HEK293 (cell line): ENCODE measurements at regions not wholly inside any gene's neighbourhood (a gene's known extent, or its start where the extent isn't known, plus 50 kb on each side); places are given as distances from the start of the nearest gene placed in this dataset.

ENCODE experiments used
- CTCF ChIA-PET: fragments of 350-600 bp; formaldehyde crosslinking; extraction: SDS; loops from one replicate; lab custom pipeline; 2021; ENCODE audit warnings: antibody characterized with exemption; lab: Yijun Ruan, JAX
- POLR2A ChIA-PET: fragments of 300-600 bp; formaldehyde crosslinking; extraction: SDS; loops from one replicate; lab custom pipeline; 2020; ENCODE audit warnings: antibody characterized with exemption, inconsistent platforms; lab: Yijun Ruan, JAX
- H3K27ac ChIP-seq: fragments of 200-500 bp; sonication (Bioruptor generic); 2 replicates; pipeline ENCODE4 v1.5.1; 2014; ENCODE audit warnings: low read depth, low read length, control low read depth, inconsistent platforms; ENCODE audit errors: extremely low read depth
- H3K36me3 ChIP-seq, 2 experiments: fragments of 200-500 bp in 1 of 2; sonication (Bioruptor generic) in 1 of 2; 1 replicate in 1 of 2; 2 replicates in 1 of 2; pipeline ENCODE4 v1.5.1; 2014 to 2017; ENCODE audit warnings: inconsistent platforms in 2 of 2, low read length in 2 of 2; ENCODE audit not compliant: control insufficient read depth in 2 of 2, insufficient read depth in 1 of 2
- H3K4me1 ChIP-seq: fragments of 200-500 bp; sonication (Bioruptor generic); 2 replicates; pipeline ENCODE4 v1.5.1; 2014; ENCODE audit warnings: mild to moderate bottlenecking, low read length, inconsistent platforms; ENCODE audit not compliant: control insufficient read depth, insufficient read depth
- H3K4me3 ChIP-seq: 2 replicates; pipeline ENCODE4 v1.5.1; 2011; ENCODE audit warnings: low read depth, mild to moderate bottlenecking, control low read depth, low read length, moderate library complexity
- H3K9me3 ChIP-seq: fragments of 200-500 bp; sonication (Bioruptor generic); 2 replicates; pipeline ENCODE4 v1.5.1; 2014; ENCODE audit warnings: low read depth, low read length, inconsistent platforms; ENCODE audit not compliant: control insufficient read depth, insufficient read depth
- BCL11B ChIP-seq: fragments of 450-650 bp; formaldehyde crosslinking; IDR thresholded peaks from 2 replicates; pipeline ENCODE4 v1.5.1; 2016; ENCODE audit warnings: low read depth, missing biosample characterization, missing genetic modification characterization
- EGR2 ChIP-seq: fragments of 450-650 bp; formaldehyde crosslinking; IDR thresholded peaks from 2 replicates; pipeline ENCODE4 v1.5.1; 2016; ENCODE audit warnings: low read depth, missing biosample characterization, missing genetic modification characterization
- GLIS2 ChIP-seq: fragments of 450-650 bp; formaldehyde crosslinking; IDR thresholded peaks from 2 replicates; pipeline ENCODE4 v1.5.1; 2016; ENCODE audit warnings: missing biosample characterization, missing genetic modification characterization
- KLF1 ChIP-seq: fragments of 450-650 bp; formaldehyde crosslinking; IDR thresholded peaks from 2 replicates; pipeline ENCODE4 v1.5.1; 2016; ENCODE audit warnings: missing biosample characterization, missing genetic modification characterization
- MYNN ChIP-seq: fragments of 450-650 bp; formaldehyde crosslinking; IDR thresholded peaks from 2 replicates; pipeline ENCODE4 v1.5.1; 2016; ENCODE audit warnings: missing biosample characterization, missing genetic modification characterization, borderline replicate concordance
- PRDM1 ChIP-seq: fragments of 450-650 bp; formaldehyde crosslinking; IDR thresholded peaks from 2 replicates; pipeline ENCODE4; 2016; ENCODE audit warnings: missing biosample characterization, missing genetic modification characterization
- YY2 ChIP-seq: fragments of 450-650 bp; formaldehyde crosslinking; IDR thresholded peaks from 2 replicates; pipeline ENCODE4 v1.5.1; 2016; ENCODE audit warnings: missing biosample characterization, missing genetic modification characterization
- ZEB2 ChIP-seq: fragments of 450-650 bp; formaldehyde crosslinking; IDR thresholded peaks from 2 replicates; pipeline ENCODE4 v1.5.1; 2016; ENCODE audit warnings: missing biosample characterization, missing genetic modification characterization
- ZFP3 ChIP-seq: fragments of 450-650 bp; formaldehyde crosslinking; IDR thresholded peaks from 2 replicates; pipeline ENCODE4 v1.5.1; 2016; ENCODE audit warnings: low read depth, missing biosample characterization, missing genetic modification characterization
- ZNF132 ChIP-seq: fragments of 450-650 bp; formaldehyde crosslinking; IDR thresholded peaks from 2 replicates; pipeline ENCODE4 v1.5.1; 2017; ENCODE audit warnings: missing biosample characterization, missing genetic modification characterization, borderline replicate concordance
- ZNF157 ChIP-seq: fragments of 450-650 bp; formaldehyde crosslinking; IDR thresholded peaks from 2 replicates; pipeline ENCODE4 v1.5.1; 2016; ENCODE audit warnings: missing biosample characterization, missing genetic modification characterization
- ZNF175 ChIP-seq: fragments of 450-650 bp; formaldehyde crosslinking; IDR thresholded peaks from 2 replicates; pipeline ENCODE4 v1.5.1; 2016; ENCODE audit warnings: missing biosample characterization, missing genetic modification characterization
- ZNF302 ChIP-seq: fragments of 450-650 bp; formaldehyde crosslinking; IDR thresholded peaks from 2 replicates; pipeline ENCODE4 v1.5.1; 2016; ENCODE audit warnings: missing biosample characterization, missing genetic modification characterization, low read depth
- ZNF366 ChIP-seq: fragments of 450-650 bp; formaldehyde crosslinking; conservative IDR thresholded peaks from 2 replicates; pipeline ENCODE4 v1.5.1; 2016; ENCODE audit warnings: missing biosample characterization, missing genetic modification characterization
- ZNF48 ChIP-seq: fragments of 450-650 bp; formaldehyde crosslinking; IDR thresholded peaks from 2 replicates; pipeline ENCODE4 v1.5.1; 2016; ENCODE audit warnings: missing biosample characterization, missing genetic modification characterization
- ZNF560 ChIP-seq: fragments of 450-650 bp; formaldehyde crosslinking; IDR thresholded peaks from 2 replicates; pipeline ENCODE4 v1.5.1; 2017; ENCODE audit warnings: missing biosample characterization, missing genetic modification characterization, borderline replicate concordance
- ZNF621 ChIP-seq: fragments of 450-650 bp; formaldehyde crosslinking; IDR thresholded peaks from 2 replicates; pipeline ENCODE4 v1.5.1; 2017; ENCODE audit warnings: missing biosample characterization, missing genetic modification characterization
- ZNF692 ChIP-seq: fragments of 450-650 bp; formaldehyde crosslinking; IDR thresholded peaks from 2 replicates; pipeline ENCODE4 v1.5.1; 2016; ENCODE audit warnings: missing biosample characterization, missing genetic modification characterization
- ZNF777 ChIP-seq: fragments of 450-650 bp; formaldehyde crosslinking; IDR thresholded peaks from 2 replicates; pipeline ENCODE4 v1.5.1; 2017; ENCODE audit warnings: missing biosample characterization, missing genetic modification characterization, borderline replicate concordance
- TF ChIP-seq, protein P1 (sequence below): fragments of 450-650 bp; formaldehyde crosslinking; IDR thresholded peaks from 2 replicates; pipeline ENCODE4 v1.5.1; 2016; ENCODE audit warnings: missing biosample characterization, missing genetic modification characterization

GRCh38 chr7:118330388-118330787, 105.9 kb downstream of the ANKRD7 start (continued):
- TF ChIP-seq ZNF366 (no peak), MYNN (tag by site-specific recombination) (no peak), KLF1 (tag by site-specific recombination) (no peak)

DNA sequence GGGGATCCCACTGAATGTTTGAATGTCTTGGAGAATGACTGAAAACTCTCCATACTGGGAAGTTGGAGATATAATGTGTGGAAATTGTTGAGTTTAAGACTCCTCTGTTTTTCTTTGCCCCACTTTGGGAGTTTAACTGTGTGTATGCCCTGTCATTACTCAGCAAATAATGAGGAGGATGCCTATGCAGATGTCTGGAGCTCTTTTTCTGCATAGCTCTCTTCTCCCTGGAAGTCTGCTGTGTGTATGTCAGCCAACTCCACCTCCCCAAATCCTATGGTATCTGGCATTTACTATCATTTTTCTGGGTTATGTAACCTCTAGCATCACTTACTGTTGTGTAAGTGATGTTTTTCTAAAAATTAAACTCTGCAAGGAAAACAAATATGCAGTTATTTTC, 122.2 kb downstream of the ANKRD7 start:
- Histone ChIP-seq H3K36me3 (no peaks in the 10 kb centered on the region), H3K4me1 (no peaks in the 10 kb centered on the region), H3K27ac (no peak overlapping the region), H3K9me3 (no peaks in the 10 kb centered on the region)
- POLR2A ChIA-PET: no interaction called here
- CTCF ChIA-PET: no interaction called here
- TF ChIP-seq YY2 (tag by site-specific recombination) (no peak), ZNF777 (tag by site-specific recombination) (no peak), ZNF692 (tag by site-specific recombination) (no peak), ZNF157 (tag by site-specific recombination) (no peak)
- TF ChIP-seq, protein P1, sequence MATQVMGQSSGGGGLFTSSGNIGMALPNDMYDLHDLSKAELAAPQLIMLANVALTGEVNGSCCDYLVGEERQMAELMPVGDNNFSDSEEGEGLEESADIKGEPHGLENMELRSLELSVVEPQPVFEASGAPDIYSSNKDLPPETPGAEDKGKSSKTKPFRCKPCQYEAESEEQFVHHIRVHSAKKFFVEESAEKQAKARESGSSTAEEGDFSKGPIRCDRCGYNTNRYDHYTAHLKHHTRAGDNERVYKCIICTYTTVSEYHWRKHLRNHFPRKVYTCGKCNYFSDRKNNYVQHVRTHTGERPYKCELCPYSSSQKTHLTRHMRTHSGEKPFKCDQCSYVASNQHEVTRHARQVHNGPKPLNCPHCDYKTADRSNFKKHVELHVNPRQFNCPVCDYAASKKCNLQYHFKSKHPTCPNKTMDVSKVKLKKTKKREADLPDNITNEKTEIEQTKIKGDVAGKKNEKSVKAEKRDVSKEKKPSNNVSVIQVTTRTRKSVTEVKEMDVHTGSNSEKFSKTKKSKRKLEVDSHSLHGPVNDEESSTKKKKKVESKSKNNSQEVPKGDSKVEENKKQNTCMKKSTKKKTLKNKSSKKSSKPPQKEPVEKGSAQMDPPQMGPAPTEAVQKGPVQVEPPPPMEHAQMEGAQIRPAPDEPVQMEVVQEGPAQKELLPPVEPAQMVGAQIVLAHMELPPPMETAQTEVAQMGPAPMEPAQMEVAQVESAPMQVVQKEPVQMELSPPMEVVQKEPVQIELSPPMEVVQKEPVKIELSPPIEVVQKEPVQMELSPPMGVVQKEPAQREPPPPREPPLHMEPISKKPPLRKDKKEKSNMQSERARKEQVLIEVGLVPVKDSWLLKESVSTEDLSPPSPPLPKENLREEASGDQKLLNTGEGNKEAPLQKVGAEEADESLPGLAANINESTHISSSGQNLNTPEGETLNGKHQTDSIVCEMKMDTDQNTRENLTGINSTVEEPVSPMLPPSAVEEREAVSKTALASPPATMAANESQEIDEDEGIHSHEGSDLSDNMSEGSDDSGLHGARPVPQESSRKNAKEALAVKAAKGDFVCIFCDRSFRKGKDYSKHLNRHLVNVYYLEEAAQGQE: no peak
- TF ChIP-seq, all 188 proteins: peak for 0
- H3K4me3 ChIP-seq: no peak overlapping the region

DNA sequence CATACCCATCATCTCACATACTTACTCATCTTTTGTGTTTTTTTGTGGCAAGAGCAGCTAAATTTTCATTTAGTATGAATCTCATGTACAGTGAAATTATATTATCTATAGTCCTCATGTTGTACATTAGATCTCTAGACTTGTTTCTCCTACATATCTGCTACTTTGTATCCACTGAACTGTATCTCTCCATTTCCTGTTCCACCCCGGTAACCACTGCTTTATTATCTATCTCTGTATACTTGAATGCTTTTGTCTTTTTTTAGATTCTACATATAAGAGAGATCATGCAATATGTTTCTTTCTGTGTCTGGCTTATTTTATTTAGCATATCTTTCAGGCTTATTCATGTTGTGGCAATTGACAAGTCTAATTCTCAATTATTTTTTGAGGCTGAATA, 125.1 kb downstream of the ANKRD7 start:
- POLR2A ChIA-PET: no interaction called here
- Histone ChIP-seq H3K4me1 (no peaks in the 10 kb centered on the region), H3K36me3 (no peaks in the 10 kb centered on the region), H3K4me3 (no peak overlapping the region), H3K27ac (no peak overlapping the region), H3K9me3 (no peaks in the 10 kb centered on the region)
- TF ChIP-seq ZNF366 (no peak), PRDM1 (tag by site-specific recombination) (no peak), BCL11B (tag by site-specific recombination) (no peak), ZFP3 (tag by site-specific recombination) (no peak), GLIS2 (tag by site-specific recombination) (no peak), ZNF560 (tag by site-specific recombination) (no peak), ZNF621 (tag by site-specific recombination) (no peak), ZNF132 (tag by site-specific recombination) (no peak), ZNF48 (tag by site-specific recombination) (no peak), KLF1 (tag by site-specific recombination) (no peak), ZNF302 (tag by site-specific recombination) (no peak), ZNF175 (tag by site-specific recombination) (no peak), ZEB2 (no peak), EGR2 (no peak)
- CTCF ChIA-PET: no interaction called here
